ENCODE measurements at regions not wholly inside any gene's neighbourhood (a gene's known extent, or its start where the extent isn't known, plus 50 kb on each side); places are given as distances from the start of the nearest gene placed in this dataset.
"Not testable (repeated sequence)": the region's sequence is repeated elsewhere in the genome, so short reads cannot be mapped to it uniquely, and the experiment has no call there.

DNA sequence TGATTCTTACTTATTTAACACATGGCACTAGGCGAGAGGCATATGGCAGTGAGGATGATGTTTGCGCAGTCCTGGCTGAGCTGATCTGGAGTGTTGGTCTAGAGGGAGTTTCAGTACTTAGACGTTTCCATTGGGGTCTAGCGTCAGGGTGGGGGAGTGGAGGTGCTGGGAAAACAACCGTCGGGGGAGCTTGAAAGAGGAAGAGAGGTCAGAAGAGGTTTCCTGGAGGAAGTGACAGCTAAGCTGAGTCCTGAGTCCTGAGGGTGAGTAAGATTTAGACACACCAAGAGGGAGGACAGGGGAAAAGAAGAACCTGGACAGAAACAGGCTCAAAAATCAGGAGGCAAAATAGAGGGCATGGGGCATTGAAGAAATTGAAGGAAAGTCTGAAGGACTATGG lies 81.4 kb downstream of the ALOX5AP start:
- peak; percentile 36 for DNase-seq (ENCODE audit: low read depth)

DNA sequence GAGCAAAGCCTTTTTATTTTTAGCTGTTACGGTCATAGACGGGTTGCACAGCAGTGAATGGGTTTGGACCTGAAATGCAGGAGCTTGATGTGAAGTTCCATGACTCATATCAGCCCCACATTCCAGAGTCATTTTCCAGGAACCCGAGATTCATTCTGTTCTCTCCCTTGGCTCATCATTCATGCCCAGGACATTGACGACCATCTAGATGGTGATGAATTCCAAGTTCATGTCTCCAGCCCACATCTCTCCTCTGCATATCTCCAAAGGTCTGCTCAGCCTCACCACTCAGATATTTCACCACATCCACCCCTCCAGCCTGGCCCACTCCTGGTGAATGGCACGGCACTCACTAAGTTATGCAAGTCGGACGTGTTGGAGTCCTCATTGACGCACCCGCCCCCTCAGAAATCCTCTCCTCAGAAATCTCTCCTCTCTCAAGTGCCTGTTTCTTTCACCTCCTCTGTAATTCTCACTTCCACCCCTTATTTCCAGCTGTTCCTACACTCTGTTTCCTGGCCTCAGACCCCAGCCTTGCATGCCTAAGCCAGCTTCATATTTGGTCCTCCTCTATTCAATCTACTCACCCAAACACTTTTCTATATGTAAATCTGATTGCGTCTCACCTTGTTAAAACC lies 83.1 kb downstream of the ALOX5AP start:
- peak; percentile 85 for DNase-seq (ENCODE audit: low read depth)

DNA sequence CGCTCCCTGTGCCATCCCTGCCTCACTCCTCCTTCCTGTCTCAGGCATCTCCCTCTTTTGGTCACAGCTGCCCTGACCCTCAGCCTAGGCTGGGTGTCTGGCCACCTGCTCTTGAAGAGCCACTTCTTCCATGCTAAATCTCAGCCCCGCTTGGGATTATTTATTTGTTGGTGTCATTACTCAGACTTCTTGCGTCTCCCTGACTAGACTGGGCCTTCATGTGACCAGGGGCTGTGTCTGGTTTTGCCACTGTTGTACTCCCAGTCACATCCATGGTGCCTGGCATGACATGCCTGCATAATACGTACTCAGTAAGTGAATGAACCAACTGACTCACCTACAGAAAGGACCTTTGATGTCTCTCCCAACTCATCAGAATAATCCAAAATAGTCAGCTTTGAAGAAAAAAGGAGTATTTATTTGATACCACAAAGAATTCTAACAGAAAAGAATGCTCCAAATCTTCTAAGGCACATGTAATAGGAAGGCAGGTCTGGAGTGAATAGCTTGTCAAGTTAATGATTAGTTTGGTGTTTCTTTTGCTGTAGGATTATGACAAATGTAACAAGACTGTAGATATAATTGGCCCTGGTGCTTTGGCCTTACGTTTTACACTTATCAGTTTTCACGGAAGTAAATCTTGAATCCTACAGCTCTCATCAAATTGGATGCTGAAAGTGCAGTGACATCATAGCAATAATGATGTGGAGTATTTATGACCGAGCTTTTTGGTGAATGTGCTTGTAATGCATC lies 84.0 kb downstream of the ALOX5AP start:
- no peak for DNase-seq (ENCODE audit: low read depth)

DNA sequence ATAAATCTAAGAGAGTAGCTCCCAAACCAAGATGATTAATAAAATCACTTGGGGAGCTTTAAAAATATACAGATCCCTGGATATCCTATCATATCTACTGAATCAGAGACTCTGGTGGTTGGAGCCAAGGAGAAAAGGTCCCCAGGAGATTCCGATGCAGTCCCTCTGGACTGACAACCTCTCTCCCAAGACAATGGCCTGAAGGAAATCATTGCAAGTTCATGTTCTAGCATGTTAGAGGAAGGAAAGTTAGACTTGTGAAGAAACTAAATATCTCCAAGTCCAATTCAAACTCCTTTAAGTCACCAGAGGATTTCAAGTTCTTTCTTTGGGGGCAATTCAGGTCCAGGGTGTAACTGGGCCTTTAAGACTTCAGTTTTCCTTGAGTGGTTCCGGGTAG lies 84.7 kb upstream of the MEDAG start:
- no peak for DNase-seq (ENCODE audit: low read depth)

DNA sequence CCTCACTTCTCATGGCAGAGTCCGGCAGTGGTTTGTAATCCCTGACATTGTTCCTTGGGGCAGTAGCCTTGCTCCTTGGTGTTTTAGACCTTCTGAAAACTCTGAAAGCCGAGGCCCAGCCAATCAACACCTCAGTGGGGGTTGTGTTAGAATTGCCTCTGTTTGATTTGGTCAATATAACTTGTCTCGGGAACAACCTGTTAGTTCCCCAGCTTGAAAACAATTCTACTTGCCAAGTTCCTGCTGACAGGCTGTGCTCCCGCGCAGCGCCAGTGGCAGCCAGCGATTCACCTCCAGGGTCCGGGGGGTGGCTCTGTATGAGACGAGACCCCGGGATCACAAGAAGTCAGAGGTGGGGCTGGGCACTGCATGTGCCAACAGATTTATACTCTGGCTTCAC lies 81.4 kb upstream of the MEDAG start:
- no peak for DNase-seq (ENCODE audit: low read depth)

GRCh38 chr13:30826911-30827577 lies 79.0 kb upstream of the MEDAG start:
- no peak for DNase-seq (ENCODE audit: low read depth)

DNA sequence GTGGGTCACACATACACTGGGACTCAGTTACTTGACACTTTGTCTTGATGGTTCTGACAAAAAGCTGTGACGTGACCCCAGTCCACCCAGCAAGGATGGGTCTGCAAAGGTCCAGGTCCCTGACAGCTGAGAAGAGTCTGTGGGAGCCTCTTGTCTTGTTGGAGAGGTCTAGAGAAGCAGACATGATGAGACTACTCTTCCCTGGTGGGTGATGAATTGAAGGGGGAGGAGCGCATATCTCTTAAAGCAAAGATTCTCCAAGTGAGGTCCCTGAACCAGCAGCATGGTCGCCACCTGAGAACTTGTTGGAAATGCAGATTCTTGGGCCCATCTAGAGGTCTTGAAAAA lies 78.5 kb upstream of the MEDAG start:
- DNase-seq (ENCODE audit: low read depth): no peak

- DNase-seq (ENCODE audit: low read depth): peak; percentile 94
Observed at GRCh38 chr13:30829145-30829832, 76.8 kb upstream of the MEDAG start.

DNA sequence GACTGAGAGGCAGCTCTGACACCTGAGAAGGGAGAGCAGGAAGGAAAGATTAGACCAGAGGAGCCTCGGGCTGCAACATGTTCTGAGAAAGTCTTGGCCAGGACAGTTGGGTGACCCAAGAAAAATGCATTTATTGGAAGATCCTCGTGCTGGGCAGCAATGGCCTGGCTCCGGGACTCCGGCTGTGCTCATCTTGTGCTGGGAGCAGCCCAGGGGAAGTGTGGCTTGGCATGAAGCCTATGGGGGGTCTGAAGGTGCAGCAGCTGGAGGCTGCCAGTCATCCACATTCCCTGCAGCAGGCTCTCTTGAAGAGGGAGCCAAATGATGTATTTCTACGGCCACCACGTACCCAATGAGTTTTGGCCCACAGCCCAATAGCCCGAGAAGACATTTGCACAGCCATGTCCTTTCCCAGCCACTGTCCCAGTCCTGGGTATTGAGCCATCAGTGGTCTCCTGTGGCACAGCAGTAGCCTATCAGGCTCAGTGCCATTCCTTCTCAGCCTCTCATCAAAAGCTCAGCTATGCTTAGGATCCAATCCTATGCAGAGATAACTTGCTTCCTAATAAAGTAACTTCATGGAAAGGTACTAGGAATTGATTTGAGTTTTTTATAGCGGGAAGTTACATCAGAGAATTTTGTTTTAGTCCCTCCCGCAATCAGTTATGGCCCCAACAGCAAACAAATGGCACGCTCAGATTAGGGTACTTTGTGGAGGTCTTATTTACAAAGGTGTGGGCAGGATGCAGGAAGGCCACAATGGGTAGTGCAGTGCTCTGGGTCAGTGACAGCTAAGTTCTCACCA lies 76.0 kb upstream of the MEDAG start:
- peak; percentile 27 for DNase-seq (ENCODE audit: low read depth)

GRCh38 chr13:30830638-30830965 lies 75.5 kb upstream of the MEDAG start:
- peak; percentile 78 for DNase-seq (ENCODE audit: low read depth)

- DNase-seq (ENCODE audit: low read depth): no peak
Observed at GRCh38 chr13:30831515-30831914, 74.6 kb upstream of the MEDAG start.

DNA sequence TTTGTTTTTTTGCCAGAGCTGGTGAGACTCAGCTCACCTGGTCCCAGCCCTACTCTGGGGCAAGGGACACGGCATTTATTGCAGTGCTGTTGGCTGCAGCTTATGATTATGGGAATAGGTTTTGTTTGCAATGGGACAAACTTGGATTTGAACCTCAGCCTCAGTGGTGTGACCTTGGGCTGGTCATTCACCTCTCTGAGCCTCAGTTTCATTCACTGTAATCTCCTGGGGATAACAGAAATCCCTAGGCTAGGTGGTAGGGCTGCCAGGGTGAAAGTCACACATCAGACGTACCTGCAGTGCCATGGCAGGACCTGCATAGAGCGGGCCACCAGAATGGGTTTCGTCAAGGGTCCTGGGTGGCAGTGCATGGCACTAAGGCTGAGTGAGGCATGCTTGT lies 73.7 kb upstream of the MEDAG start:
- DNase-seq (ENCODE audit: low read depth): no peak

DNA sequence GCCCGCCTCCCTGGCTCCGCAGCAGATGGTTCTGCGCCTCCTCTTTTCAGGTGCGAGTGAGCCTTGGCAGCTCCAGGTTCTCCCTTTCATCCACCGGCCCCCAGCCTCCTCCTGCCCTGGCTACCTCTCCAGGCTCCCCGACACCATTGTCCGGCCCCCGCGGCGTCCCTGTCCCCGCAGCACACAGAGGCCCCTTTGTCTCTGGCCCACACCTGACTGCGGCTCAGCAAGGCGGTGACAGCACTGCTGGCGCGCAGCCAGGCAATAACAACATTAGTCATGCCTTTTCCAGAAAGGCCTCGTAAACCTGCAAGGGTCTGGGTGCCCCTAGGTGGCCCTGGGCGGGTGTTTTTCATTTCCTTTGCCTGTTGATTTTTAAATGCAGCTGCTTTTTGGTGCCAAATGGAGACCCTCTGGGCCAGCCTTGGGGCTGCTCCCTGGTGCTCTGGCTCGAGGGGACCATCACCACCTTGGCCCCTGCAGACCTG lies 73.2 kb upstream of the MEDAG start:
- peak; percentile 86 for DNase-seq (ENCODE audit: low read depth)

DNA sequence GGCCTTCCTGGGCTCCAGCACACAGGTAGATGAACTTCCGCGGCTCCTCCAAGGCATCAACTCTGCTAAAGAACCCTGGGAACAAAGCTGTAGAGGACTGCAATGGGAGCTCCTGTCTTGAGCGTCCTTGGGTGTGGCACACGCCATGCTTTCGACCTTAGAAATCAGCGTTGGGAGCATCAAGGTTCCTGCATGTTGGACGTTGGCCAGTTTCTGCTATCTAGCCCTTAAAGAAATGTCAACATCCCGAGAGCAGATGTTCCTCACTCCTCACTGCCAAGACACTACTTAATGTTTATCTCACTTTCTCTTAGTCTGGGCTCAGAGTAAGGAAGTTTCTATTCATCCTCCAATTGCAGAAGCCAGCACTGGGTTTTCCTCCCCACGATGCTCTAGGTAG lies 70.6 kb upstream of the MEDAG start:
- no peak for DNase-seq (ENCODE audit: low read depth)

GRCh38 chr13:30837227-30838159 lies 68.6 kb upstream of the MEDAG start:
- no peak for DNase-seq (ENCODE audit: low read depth)

DNA sequence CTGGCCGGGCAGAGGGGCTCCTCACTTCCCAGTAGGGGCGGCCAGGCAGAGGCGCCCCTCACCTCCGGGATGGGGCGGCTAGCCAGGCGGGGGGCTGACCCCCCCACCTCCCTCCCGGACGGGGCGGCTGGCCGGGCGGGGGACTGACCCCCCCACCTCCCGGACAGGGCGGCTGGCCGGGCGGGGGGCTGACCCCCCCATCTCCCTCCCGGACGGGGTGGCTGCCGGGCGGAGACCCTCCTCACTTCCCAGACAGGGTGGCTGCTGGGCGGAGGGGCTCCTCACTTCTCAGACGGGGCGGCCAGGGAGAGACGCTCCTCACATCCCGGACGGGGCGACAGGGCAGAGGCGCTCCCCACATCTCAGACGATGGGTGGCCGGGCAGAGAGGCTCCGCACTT lies 66.4 kb upstream of the MEDAG start:
- DNase-seq (ENCODE audit: low read depth): not testable (repeated sequence)

- DNase-seq (ENCODE audit: low read depth): no peak
Observed at GRCh38 chr13:30840515-30840914, 65.6 kb upstream of the MEDAG start.

DNA sequence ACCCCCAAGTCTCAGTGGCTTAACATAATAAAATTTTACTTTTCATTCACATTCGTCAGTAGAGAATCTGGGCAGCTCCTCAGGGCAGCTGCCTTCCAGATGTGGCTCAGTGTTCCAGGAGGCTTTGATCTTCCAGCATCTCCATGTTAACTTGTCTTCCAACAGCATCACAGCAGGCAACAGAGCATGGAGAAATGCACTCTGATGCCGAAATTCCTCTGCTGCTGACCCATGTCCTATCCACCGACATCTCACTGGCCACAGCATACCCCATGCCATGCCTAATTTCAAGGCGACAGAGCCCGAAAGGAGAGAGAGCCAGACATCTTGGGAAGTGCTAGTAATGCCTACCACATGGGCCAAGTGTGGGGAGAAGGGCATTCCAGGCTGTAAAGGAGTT lies 64.9 kb upstream of the MEDAG start:
- no peak for DNase-seq (ENCODE audit: low read depth)

DNA sequence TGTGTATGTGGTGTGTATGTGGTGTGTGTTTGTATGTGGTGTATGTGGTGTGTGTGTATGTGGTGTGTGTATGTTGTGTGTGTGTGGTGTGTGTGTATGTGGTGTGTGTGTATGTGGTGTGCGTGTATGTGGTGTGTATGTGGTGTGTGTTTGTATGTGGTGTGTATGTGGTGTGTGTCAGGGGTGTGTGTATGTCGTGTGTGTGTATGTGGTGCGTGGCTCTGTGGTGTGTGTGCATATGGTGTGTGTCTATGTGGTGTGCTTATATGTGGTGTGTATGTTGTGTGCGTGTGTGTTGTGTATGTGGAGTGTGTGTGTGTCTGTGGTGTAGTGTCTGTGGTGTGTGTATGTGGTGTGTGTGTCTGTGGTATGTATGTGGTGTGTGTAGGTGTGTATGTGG lies 62.5 kb upstream of the MEDAG start:
- no peak for DNase-seq (ENCODE audit: low read depth)

DNA sequence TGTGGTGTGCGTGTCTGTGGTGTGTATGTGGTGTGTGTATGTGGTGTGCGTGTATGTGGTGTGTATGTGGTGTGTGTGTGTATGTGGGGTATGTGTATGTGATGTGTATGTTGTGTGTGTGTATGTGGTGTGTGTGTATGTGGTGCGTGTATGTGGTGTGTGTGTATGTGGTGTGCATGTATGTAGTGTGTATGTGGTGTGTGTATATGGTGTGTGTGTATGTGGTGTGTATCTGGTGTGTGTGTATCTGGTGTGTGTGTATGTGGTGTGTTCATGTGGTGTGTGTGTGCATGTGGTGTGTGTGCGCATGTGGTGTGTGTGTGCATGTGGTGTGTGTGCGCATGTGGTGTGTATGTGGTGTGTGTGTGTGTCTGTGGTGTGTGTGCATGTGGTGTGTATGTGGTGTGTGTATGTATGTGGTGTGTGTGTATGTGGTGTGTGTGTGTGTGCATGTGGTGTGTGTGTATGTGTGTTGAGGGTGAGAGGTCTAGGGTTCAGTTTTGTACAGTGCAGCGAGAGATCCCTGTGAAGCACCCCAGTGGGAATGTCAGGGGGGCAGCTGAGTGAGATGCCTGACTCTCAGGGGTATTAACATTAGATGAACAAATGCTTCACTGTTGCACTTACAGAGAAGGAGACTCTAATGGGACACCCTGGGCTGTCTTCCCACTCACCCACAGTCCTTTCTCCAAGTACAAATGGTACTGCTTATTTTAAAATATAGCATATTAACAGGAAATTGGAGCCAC lies 61.3 kb upstream of the MEDAG start:
- DNase-seq (ENCODE audit: low read depth): peak; percentile 52

Measured in ELR (cell line).